KOPT-K1 (cell line): ENCODE measurements at regions not wholly inside any gene's neighbourhood (a gene's known extent, or its start where the extent isn't known, plus 50 kb on each side); places are given as distances from the start of the nearest gene placed in this dataset.

ENCODE experiments used
- H3K27ac ChIP-seq: fragments of 200-600 bp; sonication (generic); 2 replicates; pipeline ENCODE4 v1.5.1; 2016; ENCODE audit warnings: antibody characterized with exemption, mild to moderate bottlenecking, low read depth, low read length; ENCODE audit not compliant: poor library complexity, severe bottlenecking
- H3K36me3 ChIP-seq: fragments of 200-600 bp; sonication (generic); 2 replicates; pipeline ENCODE4 v1.5.1; 2017; ENCODE audit warnings: antibody characterized with exemption, mild to moderate bottlenecking, low read length, moderate library complexity; ENCODE audit not compliant: insufficient read depth
- H3K9me3 ChIP-seq: fragments of 200-600 bp; sonication (generic); 2 replicates; pipeline ENCODE4 v1.5.1; 2017; ENCODE audit warnings: antibody characterized with exemption, low read length, mild to moderate bottlenecking; ENCODE audit not compliant: insufficient read depth, poor library complexity, severe bottlenecking

GRCh38 chr4:130573742-130574141, 1477.8 kb downstream of the C4orf33 start:
- Histone ChIP-seq H3K27ac (no peak overlapping the region), H3K36me3 (no peaks in the 10 kb centered on the region), H3K9me3 (peaks cover 5% of the 10 kb centered on the region)

DNA sequence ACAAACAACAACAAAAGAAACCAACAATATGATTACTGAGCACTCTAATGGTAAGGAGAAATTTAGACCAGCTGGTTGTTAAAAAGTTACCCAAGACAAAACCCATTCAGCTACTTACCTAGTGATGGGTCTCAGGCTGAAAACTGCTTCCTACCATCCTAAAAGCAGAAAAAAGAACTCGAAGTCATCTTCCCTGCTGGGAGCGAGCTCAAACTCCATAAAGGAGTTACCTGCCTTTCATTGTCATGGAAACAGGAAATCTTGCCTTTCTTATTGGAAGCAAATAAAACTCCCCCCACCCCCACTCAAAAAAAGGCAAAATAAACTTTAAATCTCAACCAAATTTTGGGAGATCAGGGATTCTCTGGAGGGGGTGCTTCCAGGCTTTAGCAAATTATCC, 1478.3 kb downstream of the C4orf33 start:
- Histone ChIP-seq H3K36me3 (no peaks in the 10 kb centered on the region), H3K27ac (no peak overlapping the region), H3K9me3 (peaks cover under 1% of the 10 kb centered on the region)

DNA sequence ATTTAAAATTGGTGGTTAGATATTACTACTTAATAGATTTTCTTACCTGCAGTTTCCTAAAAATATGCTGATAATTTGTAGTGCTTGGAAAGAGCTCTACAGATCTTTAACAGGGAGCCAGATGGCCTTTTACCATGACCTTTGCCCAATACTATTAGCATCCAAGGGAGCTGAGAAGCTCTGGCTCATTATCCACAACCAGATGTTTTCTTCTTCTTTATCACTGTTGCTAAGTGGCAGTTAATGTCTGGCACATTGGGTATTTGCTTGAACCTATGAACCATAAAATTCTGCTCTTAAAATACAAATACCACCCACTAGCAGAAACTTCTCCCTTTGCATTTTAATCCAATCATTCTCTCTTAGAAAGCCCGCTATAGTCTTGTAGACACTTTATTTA, 1480.3 kb downstream of the C4orf33 start:
- no peak overlapping the region for H3K27ac ChIP-seq
- H3K36me3 ChIP-seq: no peaks in the 10 kb centered on the region
- no peaks in the 10 kb centered on the region for H3K9me3 ChIP-seq

DNA sequence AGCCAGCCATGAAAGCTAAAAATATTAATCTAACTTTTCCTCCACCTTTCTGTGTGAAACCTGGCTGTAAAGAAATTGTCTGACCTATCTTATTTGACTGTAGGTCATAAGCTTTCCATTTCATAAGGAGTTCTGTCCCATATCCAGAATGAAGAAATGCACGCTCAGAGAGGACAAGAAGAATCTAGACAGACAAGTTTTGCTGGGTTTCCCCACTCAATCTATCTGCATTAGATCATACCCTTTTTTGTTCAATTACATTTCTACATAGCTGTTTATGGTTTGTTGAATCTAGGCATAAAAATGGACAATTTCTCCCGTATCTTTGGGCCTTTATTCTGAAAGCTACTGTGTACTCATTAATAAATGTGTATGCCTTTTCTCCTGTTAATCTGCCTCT, 1495.1 kb downstream of the C4orf33 start:
- H3K27ac ChIP-seq: no peak overlapping the region
- no peaks in the 10 kb centered on the region for H3K36me3 ChIP-seq
- H3K9me3 ChIP-seq: no peaks in the 10 kb centered on the region

DNA sequence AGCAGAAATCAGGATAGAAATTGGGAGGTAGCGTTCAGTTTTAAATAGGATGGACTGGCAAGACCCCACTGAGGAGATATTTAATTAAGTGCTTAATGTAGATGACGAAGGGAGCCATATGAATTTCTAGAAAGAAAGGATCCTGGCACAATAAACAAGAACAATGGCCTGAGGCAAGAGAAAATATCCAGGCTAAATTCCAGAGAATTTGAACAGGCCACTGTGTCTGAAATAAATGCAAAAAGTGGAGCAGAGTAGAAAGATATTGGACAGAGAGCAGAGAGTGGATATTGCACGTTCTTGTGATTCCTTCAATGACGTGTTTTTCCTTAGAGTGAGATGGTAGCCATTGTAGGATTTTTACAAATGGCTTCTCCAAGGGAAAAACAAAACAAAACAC, 1504.8 kb downstream of the C4orf33 start:
- Histone ChIP-seq H3K36me3 (no peaks in the 10 kb centered on the region), H3K27ac (no peak overlapping the region), H3K9me3 (no peaks in the 10 kb centered on the region)

GRCh38 chr4:130603043-130603442, 1507.1 kb downstream of the C4orf33 start:
- H3K36me3 ChIP-seq: no peaks in the 10 kb centered on the region
- no peak overlapping the region for H3K27ac ChIP-seq
- no peaks in the 10 kb centered on the region for H3K9me3 ChIP-seq

DNA sequence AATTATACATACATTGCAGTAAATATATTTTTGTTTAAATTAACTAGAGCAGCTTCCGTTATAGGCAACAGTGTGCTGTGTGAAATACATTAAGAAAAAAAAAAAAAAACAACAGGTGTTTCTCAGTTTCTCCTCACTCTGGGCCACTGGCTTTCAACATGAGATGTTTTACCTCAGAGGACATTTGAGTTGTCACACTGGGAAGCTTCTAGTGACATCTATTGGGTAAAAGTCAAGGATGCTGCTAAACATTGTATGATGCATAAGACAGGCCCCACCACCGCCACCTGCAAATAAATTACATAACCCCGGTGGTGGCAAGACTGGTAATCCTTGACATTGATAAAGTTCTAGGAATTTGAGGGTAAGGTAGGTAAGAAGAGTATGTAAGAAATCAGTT, 1512.2 kb downstream of the C4orf33 start:
- no peaks in the 10 kb centered on the region for H3K9me3 ChIP-seq
- H3K27ac ChIP-seq: no peak overlapping the region
- H3K36me3 ChIP-seq: no peaks in the 10 kb centered on the region

DNA sequence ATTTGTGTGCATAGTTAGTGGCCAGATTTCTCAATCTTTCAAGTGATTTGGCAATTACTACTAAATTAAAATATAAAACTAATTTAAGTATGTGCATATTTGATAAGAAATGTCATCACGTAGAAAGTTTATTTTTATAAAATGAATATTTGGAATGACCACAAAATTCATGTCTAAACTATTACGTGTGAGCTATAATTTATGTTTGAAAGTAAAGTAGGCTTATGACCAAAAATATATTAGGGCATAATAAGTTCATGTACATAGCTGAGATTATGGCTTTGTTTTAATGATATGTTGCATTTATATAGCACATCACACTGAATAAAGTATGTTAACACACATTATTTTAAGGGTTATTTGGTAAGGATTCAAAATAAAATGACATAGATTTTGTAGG, 1532.6 kb downstream of the C4orf33 start:
- H3K27ac ChIP-seq: no peak overlapping the region
- no peaks in the 10 kb centered on the region for H3K36me3 ChIP-seq
- H3K9me3 ChIP-seq: peaks cover 4% of the 10 kb centered on the region

GRCh38 chr4:130632731-130633604, 1537.0 kb downstream of the C4orf33 start:
- H3K36me3 ChIP-seq: no peaks in the 10 kb centered on the region
- peaks cover 4% of the 10 kb centered on the region for H3K9me3 ChIP-seq
- no peak overlapping the region for H3K27ac ChIP-seq

DNA sequence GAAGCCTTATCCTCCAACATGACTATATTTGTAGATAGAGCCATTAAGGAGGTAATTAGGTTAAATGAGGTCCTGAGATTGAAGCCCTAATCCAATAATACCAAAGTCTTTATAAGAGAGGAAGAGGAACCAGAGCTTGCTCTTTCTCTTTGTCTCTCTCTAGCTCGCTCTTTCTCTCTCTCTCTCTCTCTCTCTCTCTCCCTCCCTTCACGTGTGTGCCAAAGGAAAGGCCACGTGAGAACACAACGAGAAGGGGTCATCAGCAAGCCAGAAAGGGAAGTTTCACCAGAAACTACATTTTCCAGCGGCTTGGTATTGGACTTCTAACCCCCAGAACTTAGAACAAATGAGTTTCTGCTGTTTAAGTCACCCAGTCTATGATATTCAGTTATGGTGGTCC, 1540.5 kb downstream of the C4orf33 start:
- no peak overlapping the region for H3K27ac ChIP-seq
- peaks cover 4% of the 10 kb centered on the region for H3K9me3 ChIP-seq
- H3K36me3 ChIP-seq: no peaks in the 10 kb centered on the region

DNA sequence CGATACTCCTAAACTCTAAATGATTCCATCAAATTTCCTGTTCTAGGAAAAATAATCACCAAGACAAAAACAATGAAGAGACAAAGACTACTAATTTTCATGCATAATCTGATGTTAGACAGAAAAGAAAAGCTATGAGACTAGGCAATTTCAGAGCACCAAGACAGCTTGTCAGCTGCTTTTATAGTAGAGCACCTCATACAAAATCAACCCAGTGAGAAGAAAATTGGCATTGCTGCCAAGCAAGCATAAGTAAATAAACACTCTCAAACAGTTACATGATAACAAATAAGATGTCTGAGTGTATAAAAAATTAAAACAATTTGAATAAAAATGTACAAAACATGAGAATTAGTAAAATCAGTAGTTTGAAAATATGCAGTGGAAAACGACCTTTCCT, 1544.6 kb downstream of the C4orf33 start:
- H3K27ac ChIP-seq: no peak overlapping the region
- H3K36me3 ChIP-seq: no peaks in the 10 kb centered on the region

DNA sequence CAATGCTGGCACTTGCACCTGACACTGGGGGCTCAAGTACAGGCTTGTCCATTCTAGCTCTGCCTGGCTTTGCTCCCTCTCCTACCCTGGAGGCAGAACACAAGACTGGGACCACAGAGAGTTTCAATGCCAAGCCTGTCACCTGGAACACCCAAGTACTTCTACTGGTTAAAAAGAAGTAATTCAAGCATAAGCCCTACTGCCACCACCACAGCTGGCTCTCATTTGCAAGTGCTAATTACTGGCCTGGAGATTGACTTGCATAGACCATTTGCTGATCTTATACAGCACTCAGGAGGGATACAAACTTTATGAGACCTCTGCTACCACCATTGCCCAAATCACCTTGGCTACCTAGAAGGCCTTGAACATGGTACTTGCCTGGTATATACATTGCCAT, 1550.9 kb downstream of the C4orf33 start:
- H3K27ac ChIP-seq: no peak overlapping the region

More for the DNA sequence above, 1544.6 kb downstream of the C4orf33 start:
- H3K9me3 ChIP-seq: no peaks in the 10 kb centered on the region

GRCh38 chr4:130648570-130648969, 1552.6 kb downstream of the C4orf33 start:
- H3K9me3 ChIP-seq: no peaks in the 10 kb centered on the region
- H3K27ac ChIP-seq: no peak overlapping the region
- no peaks in the 10 kb centered on the region for H3K36me3 ChIP-seq

More for the DNA sequence above, 1550.9 kb downstream of the C4orf33 start:
- Histone ChIP-seq H3K9me3 (no peaks in the 10 kb centered on the region), H3K36me3 (no peaks in the 10 kb centered on the region)

DNA sequence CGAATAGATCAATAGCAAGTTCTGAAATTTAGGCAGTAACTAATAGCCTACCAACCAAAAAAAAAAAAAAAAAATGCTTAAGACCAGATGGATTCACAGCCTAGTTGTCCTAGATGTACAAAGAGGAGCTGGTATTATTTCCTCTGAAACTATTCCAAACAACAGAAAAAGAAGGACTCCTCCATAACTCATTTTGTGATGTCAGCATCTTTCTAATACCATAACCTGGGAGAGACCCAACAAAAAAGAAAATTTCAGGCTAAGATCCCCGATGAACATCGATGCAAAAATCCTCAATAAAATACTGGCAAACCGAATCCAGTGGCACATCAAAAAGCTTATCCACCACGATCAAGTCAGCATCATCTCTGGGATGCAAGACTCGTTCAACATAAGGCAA, 1557.9 kb downstream of the C4orf33 start:
- Histone ChIP-seq H3K36me3 (no peaks in the 10 kb centered on the region), H3K27ac (no peak overlapping the region)

DNA sequence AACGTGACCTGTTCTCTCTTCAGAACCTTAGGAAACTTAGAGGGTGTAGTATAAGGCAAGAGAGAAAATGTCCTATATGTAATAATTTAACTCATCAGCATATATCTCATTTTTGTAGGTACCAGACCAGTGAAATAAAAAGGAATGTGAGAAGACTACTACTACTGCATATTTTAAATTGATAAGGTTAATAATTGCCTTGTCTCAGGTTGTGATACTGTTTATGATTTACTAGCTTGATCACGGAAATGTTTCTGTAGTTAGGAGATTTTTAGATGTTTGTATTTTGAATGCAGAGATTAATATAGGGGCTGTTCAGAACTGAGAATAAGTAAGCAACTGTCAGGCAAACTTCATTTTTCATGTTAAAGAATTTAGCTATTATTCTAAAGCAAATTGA, 1563.4 kb downstream of the C4orf33 start:
- Histone ChIP-seq H3K27ac (no peak overlapping the region), H3K9me3 (no peaks in the 10 kb centered on the region), H3K36me3 (no peaks in the 10 kb centered on the region)

More for the DNA sequence above, 1557.9 kb downstream of the C4orf33 start:
- H3K9me3 ChIP-seq: no peaks in the 10 kb centered on the region

GRCh38 chr4:130668859-130669258, 1572.9 kb downstream of the C4orf33 start:
- no peaks in the 10 kb centered on the region for H3K9me3 ChIP-seq
- H3K27ac ChIP-seq: no peak overlapping the region
- no peaks in the 10 kb centered on the region for H3K36me3 ChIP-seq
